Parathyroid adenoma (tissue), 2 donors: ENCODE measurements at regions not wholly inside any gene's neighbourhood (a gene's known extent, or its start where the extent isn't known, plus 50 kb on each side); places are given as distances from the start of the nearest gene placed in this dataset.

Experiments
- H2AFZ ChIP-seq: fragments of 300-600 bp; sonication (generic); one replicate; pipeline ENCODE4 v1.7.0; 2017; ENCODE audit warnings: antibody characterized with exemption, mild to moderate bottlenecking
- H3K27ac ChIP-seq: fragments of 300-600 bp; sonication (generic); one replicate; pipeline ENCODE4 v1.7.0; 2017
- H3K27me3 ChIP-seq: fragments of 300-600 bp; sonication (generic); one replicate; pipeline ENCODE4 v1.7.0; 2017; ENCODE audit warnings: low read length; ENCODE audit not compliant: control insufficient read depth, insufficient read depth
- H3K36me3 ChIP-seq: fragments of 300-600 bp; sonication (generic); one replicate; pipeline ENCODE4 v1.7.0; 2017; ENCODE audit warnings: low read length; ENCODE audit not compliant: control insufficient read depth, insufficient read depth
- H3K4me1 ChIP-seq: fragments of 300-600 bp; sonication (generic); one replicate; pipeline ENCODE4 v1.7.0; 2017; ENCODE audit warnings: control low read depth
- H3K4me2 ChIP-seq: fragments of 300-600 bp; sonication (generic); one replicate; pipeline ENCODE4 v1.7.0; 2017; ENCODE audit warnings: low read length
- H3K4me3 ChIP-seq: fragments of 300-600 bp; sonication (generic); one replicate; pipeline ENCODE4 v1.7.0; 2017; ENCODE audit warnings: low read depth, low read length
- H3K79me2 ChIP-seq: fragments of 300-600 bp; sonication (generic); one replicate; pipeline ENCODE4 v1.7.0; 2017; ENCODE audit warnings: control low read depth
- H3K9ac ChIP-seq: fragments of 300-600 bp; sonication (generic); one replicate; pipeline ENCODE4 v1.7.0; 2017; ENCODE audit warnings: mild to moderate bottlenecking
- H3K9me3 ChIP-seq: fragments of 300-600 bp; sonication (generic); one replicate; pipeline ENCODE4 v1.7.0; 2017; ENCODE audit warnings: low read length; ENCODE audit not compliant: control insufficient read depth
- TF ChIP-seq, protein P1 (sequence below): fragments of 300-600 bp; sonication (generic); IDR thresholded peaks from one replicate; pipeline ENCODE4 v1.7.0; 2017; ENCODE audit warnings: antibody characterized with exemption, mild to moderate bottlenecking
- donor health status: primary hyperparathyroidism.

DNA sequence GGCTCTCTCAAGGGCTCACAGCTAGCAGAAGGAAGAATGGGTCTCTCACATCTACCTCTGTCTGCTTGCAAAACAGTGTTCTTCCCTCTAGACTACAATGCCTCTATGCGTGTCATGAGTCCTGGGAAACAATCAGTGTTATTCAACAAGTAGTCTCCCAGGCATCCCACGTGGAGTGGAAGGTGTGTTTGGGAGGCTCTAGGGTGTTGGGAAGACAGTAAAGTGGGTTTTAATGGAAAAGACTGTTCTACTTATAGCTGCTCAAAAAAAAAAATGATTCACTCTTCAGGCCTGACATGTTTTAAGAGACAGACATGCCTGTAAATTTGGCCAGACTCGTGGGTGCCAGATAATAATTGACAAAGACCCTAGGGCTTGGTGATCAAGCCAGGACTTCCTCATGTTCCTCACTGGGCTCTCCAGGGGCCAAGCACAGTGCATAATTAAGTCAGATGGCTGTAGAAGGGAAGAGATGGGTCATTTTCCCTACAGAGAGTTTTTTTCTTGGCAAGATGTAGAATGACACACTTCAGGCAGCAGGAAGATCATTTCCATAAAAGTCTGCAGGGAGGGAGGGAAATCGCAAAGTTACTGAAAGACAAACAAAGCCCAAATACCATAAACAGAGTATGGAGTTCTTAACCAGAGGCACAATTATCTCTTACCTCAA is 246.4 kb downstream of the ACTL7B start:
- TF ChIP-seq, protein P1, sequence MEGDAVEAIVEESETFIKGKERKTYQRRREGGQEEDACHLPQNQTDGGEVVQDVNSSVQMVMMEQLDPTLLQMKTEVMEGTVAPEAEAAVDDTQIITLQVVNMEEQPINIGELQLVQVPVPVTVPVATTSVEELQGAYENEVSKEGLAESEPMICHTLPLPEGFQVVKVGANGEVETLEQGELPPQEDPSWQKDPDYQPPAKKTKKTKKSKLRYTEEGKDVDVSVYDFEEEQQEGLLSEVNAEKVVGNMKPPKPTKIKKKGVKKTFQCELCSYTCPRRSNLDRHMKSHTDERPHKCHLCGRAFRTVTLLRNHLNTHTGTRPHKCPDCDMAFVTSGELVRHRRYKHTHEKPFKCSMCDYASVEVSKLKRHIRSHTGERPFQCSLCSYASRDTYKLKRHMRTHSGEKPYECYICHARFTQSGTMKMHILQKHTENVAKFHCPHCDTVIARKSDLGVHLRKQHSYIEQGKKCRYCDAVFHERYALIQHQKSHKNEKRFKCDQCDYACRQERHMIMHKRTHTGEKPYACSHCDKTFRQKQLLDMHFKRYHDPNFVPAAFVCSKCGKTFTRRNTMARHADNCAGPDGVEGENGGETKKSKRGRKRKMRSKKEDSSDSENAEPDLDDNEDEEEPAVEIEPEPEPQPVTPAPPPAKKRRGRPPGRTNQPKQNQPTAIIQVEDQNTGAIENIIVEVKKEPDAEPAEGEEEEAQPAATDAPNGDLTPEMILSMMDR = no peak
- Histone ChIP-seq H3K79me2 (no peaks in the 10 kb centered on the region), H3K27me3 (no peaks in the 10 kb centered on the region), H3K4me1 (no peaks in the 10 kb centered on the region), H2AFZ (no peak overlapping the region), H3K27ac (no peak overlapping the region), H3K36me3 (no peaks in the 10 kb centered on the region), H3K9ac (no peak overlapping the region), H3K4me2 (no peak overlapping the region), H3K9me3 (no peaks in the 10 kb centered on the region), H3K4me3 (no peak overlapping the region)

DNA sequence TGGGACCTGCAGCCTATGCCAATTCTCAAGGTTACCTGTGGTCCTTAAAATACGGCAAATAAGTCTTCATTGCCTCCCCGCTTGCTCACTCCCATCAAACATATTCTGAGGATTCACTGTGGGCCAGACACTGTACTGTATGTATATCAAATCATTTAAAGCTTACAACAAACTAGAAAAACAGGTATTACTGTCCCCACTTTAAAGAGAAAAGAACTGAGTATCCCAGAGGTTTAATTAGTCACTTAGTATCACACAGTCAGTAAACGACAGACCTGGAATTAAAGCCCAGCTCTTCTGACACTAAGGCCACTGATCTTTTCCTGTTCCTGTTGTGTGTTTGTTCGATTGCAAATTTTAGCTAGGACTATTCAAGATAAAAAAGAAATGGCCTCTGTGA is 248.2 kb downstream of the ACTL7B start:
- H3K9ac ChIP-seq = no peak overlapping the region

DNA sequence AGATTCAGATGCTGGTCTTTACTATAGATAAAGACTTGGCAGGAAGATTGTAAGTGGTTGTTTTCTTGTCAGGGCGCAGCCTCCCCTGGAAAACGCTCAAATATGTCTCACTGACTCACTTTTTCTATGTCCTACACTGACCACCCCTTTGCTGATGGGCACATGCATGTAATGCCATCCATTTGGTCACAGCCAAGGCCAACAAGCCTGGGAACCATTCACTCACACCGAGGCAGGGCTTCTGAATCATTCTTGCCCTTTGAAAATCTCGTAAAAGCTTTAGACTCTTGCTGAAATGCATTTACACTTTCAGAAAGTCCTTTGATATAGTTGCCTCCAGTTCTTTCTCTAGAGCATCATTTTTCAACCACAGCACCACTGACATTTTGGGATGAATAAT is 249.4 kb downstream of the ACTL7B start:
- Histone ChIP-seq H2AFZ (no peak overlapping the region), H3K36me3 (no peaks in the 10 kb centered on the region), H3K4me3 (no peak overlapping the region), H3K4me1 (no peaks in the 10 kb centered on the region), H3K9me3 (no peaks in the 10 kb centered on the region), H3K4me2 (no peak overlapping the region), H3K9ac (no peak overlapping the region), H3K79me2 (no peaks in the 10 kb centered on the region), H3K27me3 (no peaks in the 10 kb centered on the region), H3K27ac (no peak overlapping the region)
- TF ChIP-seq, protein P1 = no peak

More for the DNA sequence above, 248.2 kb downstream of the ACTL7B start:
- Histone ChIP-seq H3K9me3 (no peaks in the 10 kb centered on the region), H3K79me2 (no peaks in the 10 kb centered on the region), H3K27me3 (no peaks in the 10 kb centered on the region), H3K4me2 (no peak overlapping the region), H3K36me3 (no peaks in the 10 kb centered on the region), H2AFZ (no peak overlapping the region), H3K27ac (no peak overlapping the region), H3K4me1 (no peaks in the 10 kb centered on the region), H3K4me3 (no peak overlapping the region)
- TF ChIP-seq, protein P1 = no peak

DNA sequence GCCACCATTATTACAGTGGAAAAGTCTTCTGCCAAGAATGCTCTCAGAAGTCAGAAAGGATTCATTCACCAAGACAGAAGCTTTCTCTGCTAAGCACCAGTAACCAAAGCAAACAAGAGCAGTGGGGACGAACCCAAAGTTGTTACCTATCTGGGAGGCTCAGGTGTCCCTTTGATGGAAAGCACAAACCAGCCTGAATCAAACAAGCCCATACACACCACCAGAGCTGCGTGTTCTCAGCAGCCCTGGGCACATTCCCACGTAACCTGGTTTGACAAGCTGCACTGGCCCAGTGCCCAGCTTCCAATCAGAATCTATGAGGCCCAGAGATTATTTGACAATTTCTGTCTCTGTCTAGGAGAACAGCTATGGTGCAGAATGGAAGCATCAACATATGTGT is 252.6 kb downstream of the ACTL7B start:
- no peaks in the 10 kb centered on the region for H3K9me3 ChIP-seq
- H3K27ac ChIP-seq = no peak overlapping the region
- TF ChIP-seq, protein P1 = no peak
- H3K4me3 ChIP-seq = no peak overlapping the region
- H3K4me2 ChIP-seq = no peak overlapping the region
- H3K36me3 ChIP-seq = no peaks in the 10 kb centered on the region
- H3K27me3 ChIP-seq = no peaks in the 10 kb centered on the region
- H3K9ac ChIP-seq = no peak overlapping the region
- no peak overlapping the region for H2AFZ ChIP-seq
- H3K79me2 ChIP-seq = no peaks in the 10 kb centered on the region
- H3K4me1 ChIP-seq = no peaks in the 10 kb centered on the region

DNA sequence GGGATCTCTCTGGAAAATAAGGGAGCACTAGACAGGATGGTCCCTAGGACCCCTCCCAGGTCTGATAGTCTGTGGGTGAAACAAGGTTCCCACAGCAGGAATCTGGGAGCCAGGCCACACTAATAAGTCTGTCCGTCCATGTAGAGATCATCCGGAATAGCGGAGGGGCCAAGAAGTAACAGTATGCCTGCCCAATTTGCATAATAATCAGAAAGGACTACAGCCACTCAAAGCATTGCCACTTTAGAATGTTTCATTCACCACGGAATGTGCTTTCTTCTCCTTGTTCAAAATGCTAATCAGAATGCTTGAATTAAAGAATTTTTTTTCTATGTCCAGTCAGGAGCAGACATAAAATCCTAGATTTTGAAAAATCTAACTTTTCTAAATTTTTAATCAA is 254.9 kb downstream of the ACTL7B start:
- Histone ChIP-seq H3K27ac (no peak overlapping the region), H3K4me1 (no peaks in the 10 kb centered on the region), H2AFZ (no peak overlapping the region), H3K4me2 (no peak overlapping the region), H3K9me3 (no peaks in the 10 kb centered on the region), H3K36me3 (no peaks in the 10 kb centered on the region), H3K27me3 (no peaks in the 10 kb centered on the region), H3K79me2 (no peaks in the 10 kb centered on the region), H3K4me3 (no peak overlapping the region), H3K9ac (no peak overlapping the region)
- TF ChIP-seq, protein P1 = no peak
